ENCODE measurements at regions not wholly inside any gene's neighbourhood (a gene's known extent, or its start where the extent isn't known, plus 50 kb on each side); places are given as distances from the start of the nearest gene placed in this dataset.

DNA sequence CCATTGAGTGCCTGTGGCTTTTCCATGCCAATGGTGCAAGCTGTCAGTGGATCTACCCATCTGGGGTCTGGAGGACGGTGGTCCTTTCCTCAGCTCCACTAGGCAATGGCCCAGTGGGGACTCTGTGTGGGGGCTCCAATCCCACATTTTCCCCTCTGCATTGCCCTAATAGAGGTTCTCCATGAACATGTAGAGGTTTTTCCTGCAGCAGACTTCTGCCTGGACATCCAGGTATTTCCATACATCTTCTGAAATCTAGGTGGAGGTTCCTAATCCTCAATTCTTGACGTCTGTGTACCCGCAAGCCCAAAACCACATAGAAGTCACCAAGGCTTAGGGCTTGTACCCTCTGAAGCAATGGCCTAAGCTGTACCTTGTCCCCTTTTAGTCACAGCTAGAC, 703.1 kb downstream of the MCTP2 start (continued):
- no peak for TF ChIP-seq JUNB (IDR thresholded peaks at IDR 0.05; ENCODE audit: unreplicated experiment)
- TF ChIP-seq, protein P1, sequence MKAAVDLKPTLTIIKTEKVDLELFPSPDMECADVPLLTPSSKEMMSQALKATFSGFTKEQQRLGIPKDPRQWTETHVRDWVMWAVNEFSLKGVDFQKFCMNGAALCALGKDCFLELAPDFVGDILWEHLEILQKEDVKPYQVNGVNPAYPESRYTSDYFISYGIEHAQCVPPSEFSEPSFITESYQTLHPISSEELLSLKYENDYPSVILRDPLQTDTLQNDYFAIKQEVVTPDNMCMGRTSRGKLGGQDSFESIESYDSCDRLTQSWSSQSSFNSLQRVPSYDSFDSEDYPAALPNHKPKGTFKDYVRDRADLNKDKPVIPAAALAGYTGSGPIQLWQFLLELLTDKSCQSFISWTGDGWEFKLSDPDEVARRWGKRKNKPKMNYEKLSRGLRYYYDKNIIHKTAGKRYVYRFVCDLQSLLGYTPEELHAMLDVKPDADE (IDR thresholded peaks at IDR 0.05), result no peak

DNA sequence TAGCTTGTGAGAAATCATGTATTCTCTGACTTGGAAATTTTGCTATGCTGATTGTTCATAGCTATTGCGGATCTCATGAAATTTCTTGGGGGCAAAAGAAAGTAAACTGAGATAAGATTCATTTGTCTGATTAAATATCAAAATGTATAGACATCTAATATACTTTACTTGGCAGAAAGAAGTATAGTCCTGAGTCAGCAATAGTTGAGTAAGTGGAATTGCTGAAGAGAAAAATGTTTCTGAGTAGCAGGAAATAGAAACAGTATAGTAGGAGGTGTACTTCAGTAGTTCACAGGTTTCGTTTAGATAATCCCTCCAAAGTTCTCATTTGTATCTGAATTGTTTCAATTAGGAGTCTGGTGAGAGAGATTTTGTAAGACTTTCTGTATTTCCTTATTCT, 705.9 kb downstream of the MCTP2 start:
- Mint-ChIP-seq H3K27me3 (ENCODE audit: insufficient read depth, low read depth, poor library complexity) (no peaks in the 10 kb centered on the region), H3K4me1 (no peaks in the 10 kb centered on the region), H3K9me3 (peaks cover 17% of the 10 kb centered on the region), H3K36me3 (ENCODE audit: low read depth) (peaks cover 16% of the 10 kb centered on the region), H3K4me3 (no peak overlapping the region), H3K27ac (no peak overlapping the region)
- Histone ChIP-seq H3K9me2 (ENCODE audit: insufficient read depth) (no peaks in the 10 kb centered on the region), H3K4me2 (no peak overlapping the region), H3F3A (replicated peaks; ENCODE audit: low read depth) (no peaks in the 10 kb centered on the region), H3K36me3 (ENCODE audit: insufficient read depth) (no peaks in the 10 kb centered on the region), H3K4me3 (no peak overlapping the region), H3K79me2 (replicated peaks; ENCODE audit: insufficient read depth) (no peaks in the 10 kb centered on the region), H3K27ac (ENCODE audit: low read depth) (no peak overlapping the region), H2AFZ (no peak overlapping the region), H4K20me1 (replicated peaks; ENCODE audit: insufficient read depth) (no peaks in the 10 kb centered on the region), H3K27me3 (ENCODE audit: insufficient read depth) (no peaks in the 10 kb centered on the region), H3K4me1 (ENCODE audit: insufficient read depth) (no peaks in the 10 kb centered on the region)
- ATAC-seq (no peak), DNase-seq (ENCODE audit: low spot score) (no peak)
- TF ChIP-seq NANOG (IDR thresholded peaks at IDR 0.05; ENCODE audit: borderline replicate concordance), result no peak
- TF ChIP-seq JUNB (IDR thresholded peaks at IDR 0.05; ENCODE audit: unreplicated experiment), result no peak
- TF ChIP-seq, protein P2, sequence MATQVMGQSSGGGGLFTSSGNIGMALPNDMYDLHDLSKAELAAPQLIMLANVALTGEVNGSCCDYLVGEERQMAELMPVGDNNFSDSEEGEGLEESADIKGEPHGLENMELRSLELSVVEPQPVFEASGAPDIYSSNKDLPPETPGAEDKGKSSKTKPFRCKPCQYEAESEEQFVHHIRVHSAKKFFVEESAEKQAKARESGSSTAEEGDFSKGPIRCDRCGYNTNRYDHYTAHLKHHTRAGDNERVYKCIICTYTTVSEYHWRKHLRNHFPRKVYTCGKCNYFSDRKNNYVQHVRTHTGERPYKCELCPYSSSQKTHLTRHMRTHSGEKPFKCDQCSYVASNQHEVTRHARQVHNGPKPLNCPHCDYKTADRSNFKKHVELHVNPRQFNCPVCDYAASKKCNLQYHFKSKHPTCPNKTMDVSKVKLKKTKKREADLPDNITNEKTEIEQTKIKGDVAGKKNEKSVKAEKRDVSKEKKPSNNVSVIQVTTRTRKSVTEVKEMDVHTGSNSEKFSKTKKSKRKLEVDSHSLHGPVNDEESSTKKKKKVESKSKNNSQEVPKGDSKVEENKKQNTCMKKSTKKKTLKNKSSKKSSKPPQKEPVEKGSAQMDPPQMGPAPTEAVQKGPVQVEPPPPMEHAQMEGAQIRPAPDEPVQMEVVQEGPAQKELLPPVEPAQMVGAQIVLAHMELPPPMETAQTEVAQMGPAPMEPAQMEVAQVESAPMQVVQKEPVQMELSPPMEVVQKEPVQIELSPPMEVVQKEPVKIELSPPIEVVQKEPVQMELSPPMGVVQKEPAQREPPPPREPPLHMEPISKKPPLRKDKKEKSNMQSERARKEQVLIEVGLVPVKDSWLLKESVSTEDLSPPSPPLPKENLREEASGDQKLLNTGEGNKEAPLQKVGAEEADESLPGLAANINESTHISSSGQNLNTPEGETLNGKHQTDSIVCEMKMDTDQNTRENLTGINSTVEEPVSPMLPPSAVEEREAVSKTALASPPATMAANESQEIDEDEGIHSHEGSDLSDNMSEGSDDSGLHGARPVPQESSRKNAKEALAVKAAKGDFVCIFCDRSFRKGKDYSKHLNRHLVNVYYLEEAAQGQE (IDR thresholded peaks at IDR 0.05; ENCODE audit: unreplicated experiment), result no peak
- no peak for TF ChIP-seq CREB1 (CRISPR knock-in tag; IDR thresholded peaks at IDR 0.05; ENCODE audit: low read depth)
- TF ChIP-seq POLR2AphosphoS5 (IDR thresholded peaks at IDR 0.05; ENCODE audit: low read depth), result no peak
- TF ChIP-seq, protein P3, sequence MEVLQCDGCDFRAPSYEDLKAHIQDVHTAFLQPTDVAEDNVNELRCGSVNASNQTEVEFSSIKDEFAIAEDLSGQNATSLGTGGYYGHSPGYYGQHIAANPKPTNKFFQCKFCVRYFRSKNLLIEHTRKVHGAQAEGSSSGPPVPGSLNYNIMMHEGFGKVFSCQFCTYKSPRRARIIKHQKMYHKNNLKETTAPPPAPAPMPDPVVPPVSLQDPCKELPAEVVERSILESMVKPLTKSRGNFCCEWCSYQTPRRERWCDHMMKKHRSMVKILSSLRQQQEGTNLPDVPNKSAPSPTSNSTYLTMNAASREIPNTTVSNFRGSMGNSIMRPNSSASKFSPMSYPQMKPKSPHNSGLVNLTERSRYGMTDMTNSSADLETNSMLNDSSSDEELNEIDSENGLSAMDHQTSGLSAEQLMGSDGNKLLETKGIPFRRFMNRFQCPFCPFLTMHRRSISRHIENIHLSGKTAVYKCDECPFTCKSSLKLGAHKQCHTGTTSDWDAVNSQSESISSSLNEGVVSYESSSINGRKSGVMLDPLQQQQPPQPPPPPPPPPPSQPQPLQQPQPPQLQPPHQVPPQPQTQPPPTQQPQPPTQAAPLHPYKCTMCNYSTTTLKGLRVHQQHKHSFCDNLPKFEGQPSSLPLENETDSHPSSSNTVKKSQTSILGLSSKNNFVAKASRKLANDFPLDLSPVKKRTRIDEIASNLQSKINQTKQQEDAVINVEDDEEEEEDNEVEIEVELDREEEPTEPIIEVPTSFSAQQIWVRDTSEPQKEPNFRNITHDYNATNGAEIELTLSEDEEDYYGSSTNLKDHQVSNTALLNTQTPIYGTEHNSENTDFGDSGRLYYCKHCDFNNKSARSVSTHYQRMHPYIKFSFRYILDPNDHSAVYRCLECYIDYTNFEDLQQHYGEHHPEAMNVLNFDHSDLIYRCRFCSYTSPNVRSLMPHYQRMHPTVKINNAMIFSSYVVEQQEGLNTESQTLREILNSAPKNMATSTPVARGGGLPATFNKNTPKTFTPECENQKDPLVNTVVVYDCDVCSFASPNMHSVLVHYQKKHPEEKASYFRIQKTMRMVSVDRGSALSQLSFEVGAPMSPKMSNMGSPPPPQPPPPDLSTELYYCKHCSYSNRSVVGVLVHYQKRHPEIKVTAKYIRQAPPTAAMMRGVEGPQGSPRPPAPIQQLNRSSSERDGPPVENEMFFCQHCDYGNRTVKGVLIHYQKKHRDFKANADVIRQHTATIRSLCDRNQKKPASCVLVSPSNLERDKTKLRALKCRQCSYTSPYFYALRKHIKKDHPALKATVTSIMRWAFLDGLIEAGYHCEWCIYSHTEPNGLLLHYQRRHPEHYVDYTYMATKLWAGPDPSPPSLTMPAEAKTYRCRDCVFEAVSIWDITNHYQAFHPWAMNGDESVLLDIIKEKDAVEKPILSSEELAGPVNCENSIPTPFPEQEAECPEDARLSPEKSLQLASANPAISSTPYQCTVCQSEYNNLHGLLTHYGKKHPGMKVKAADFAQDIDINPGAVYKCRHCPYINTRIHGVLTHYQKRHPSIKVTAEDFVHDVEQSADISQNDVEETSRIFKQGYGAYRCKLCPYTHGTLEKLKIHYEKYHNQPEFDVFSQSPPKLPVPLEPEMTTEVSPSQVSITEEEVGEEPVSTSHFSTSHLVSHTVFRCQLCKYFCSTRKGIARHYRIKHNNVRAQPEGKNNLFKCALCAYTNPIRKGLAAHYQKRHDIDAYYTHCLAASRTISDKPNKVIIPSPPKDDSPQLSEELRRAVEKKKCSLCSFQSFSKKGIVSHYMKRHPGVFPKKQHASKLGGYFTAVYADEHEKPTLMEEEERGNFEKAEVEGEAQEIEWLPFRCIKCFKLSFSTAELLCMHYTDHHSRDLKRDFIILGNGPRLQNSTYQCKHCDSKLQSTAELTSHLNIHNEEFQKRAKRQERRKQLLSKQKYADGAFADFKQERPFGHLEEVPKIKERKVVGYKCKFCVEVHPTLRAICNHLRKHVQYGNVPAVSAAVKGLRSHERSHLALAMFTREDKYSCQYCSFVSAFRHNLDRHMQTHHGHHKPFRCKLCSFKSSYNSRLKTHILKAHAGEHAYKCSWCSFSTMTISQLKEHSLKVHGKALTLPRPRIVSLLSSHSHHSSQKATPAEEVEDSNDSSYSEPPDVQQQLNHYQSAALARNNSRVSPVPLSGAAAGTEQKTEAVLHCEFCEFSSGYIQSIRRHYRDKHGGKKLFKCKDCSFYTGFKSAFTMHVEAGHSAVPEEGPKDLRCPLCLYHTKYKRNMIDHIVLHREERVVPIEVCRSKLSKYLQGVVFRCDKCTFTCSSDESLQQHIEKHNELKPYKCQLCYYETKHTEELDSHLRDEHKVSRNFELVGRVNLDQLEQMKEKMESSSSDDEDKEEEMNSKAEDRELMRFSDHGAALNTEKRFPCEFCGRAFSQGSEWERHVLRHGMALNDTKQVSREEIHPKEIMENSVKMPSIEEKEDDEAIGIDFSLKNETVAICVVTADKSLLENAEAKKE (CRISPR knock-in tag; IDR thresholded peaks at IDR 0.05), result no peak
- TF ChIP-seq EZH2 (IDR thresholded peaks at IDR 0.05; ENCODE audit: low read depth, unreplicated experiment), result no peak
- no peak for TF ChIP-seq STAT1 (IDR thresholded peaks at IDR 0.05; ENCODE audit: unreplicated experiment)
- no peak for TF ChIP-seq EZH2phosphoT487 (IDR thresholded peaks at IDR 0.05; ENCODE audit: unreplicated experiment)
- TF ChIP-seq, protein P1 (IDR thresholded peaks at IDR 0.05), result no peak
- TF ChIP-seq ZNF114 (CRISPR knock-in tag; IDR thresholded peaks at IDR 0.05), result no peak
- TF ChIP-seq, protein P4, sequence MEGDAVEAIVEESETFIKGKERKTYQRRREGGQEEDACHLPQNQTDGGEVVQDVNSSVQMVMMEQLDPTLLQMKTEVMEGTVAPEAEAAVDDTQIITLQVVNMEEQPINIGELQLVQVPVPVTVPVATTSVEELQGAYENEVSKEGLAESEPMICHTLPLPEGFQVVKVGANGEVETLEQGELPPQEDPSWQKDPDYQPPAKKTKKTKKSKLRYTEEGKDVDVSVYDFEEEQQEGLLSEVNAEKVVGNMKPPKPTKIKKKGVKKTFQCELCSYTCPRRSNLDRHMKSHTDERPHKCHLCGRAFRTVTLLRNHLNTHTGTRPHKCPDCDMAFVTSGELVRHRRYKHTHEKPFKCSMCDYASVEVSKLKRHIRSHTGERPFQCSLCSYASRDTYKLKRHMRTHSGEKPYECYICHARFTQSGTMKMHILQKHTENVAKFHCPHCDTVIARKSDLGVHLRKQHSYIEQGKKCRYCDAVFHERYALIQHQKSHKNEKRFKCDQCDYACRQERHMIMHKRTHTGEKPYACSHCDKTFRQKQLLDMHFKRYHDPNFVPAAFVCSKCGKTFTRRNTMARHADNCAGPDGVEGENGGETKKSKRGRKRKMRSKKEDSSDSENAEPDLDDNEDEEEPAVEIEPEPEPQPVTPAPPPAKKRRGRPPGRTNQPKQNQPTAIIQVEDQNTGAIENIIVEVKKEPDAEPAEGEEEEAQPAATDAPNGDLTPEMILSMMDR (conservative IDR thresholded peaks at IDR 0.05; ENCODE audit: low read depth in 2 of 2), result no peak
